Right atrium auricular region (tissue), 2 donors: ENCODE measurements at regions not wholly inside any gene's neighbourhood (a gene's known extent, or its start where the extent isn't known, plus 50 kb on each side); places are given as distances from the start of the nearest gene placed in this dataset.

Experiments used
- DNase-seq: peaks from one replicate; pipeline ENCODE4 v3.0.0-alpha.2; 2019; ENCODE audit warnings: low spot score
- H3K27ac ChIP-seq, 2 donors: fragments of 200-600 bp; sonication (generic); 1 replicate in 1 of 2; 2 replicates in 1 of 2; pipeline ENCODE4 v1.5.1; 2016 to 2019
- H3K27me3 ChIP-seq, 2 donors: fragments of 200-600 bp; sonication (generic); one replicate each; pipeline versions ENCODE4 v1.5.1 to v1.6.0; 2017 to 2019
- H3K36me3 ChIP-seq: fragments of 200-600 bp; sonication (generic); one replicate; pipeline ENCODE4 v1.5.1; 2016
- H3K4me1 ChIP-seq, 2 donors: fragments of 200-600 bp; sonication (generic); one replicate each; pipeline versions ENCODE4 v1.5.1 to v1.6.0; 2017 to 2019
- H3K4me3 ChIP-seq, 2 donors: fragments of 200-600 bp; sonication (generic); 1 replicate in 1 of 2; 2 replicates in 1 of 2; pipeline ENCODE4 v1.5.1; 2017 to 2019; ENCODE audit warnings: mild to moderate bottlenecking in 1 of 2, moderate library complexity in 1 of 2
- H3K9me3 ChIP-seq, 2 donors: fragments of 200-600 bp; sonication (generic); one replicate each; pipeline ENCODE4 v1.5.1; 2019
- CTCF ChIP-seq, 2 donors: fragments of 200-600 bp; sonication (generic); IDR thresholded peaks; one replicate each; pipeline ENCODE4 v1.5.1; 2019; ENCODE audit warnings: antibody characterized with exemption in 2 of 2
- microRNA-seq, 2 donors: library from miRNA; unstranded; fragments of <30 nt; microRNA quantifications; one replicate each; pipeline ENCODE4, GENCODE V29; 2016 to 2017; ENCODE audit warnings: borderline number of aligned reads in 2 of 2, borderline replicate concordance in 1 of 2

GRCh38 chr16:77133706-77134105 lies 57.3 kb upstream of the MON1B start:
- Histone ChIP-seq H3K36me3 (no peaks in the 10 kb centered on the region), H3K4me3 (no peak overlapping the region), H3K9me3 (no peaks in the 10 kb centered on the region), H3K27ac (no peak overlapping the region), H3K4me1 (no peaks in the 10 kb centered on the region), H3K27me3 (no peaks in the 10 kb centered on the region)
- TF ChIP-seq CTCF (IDR thresholded peaks at IDR 0.05): no peak
- no peak for DNase-seq

DNA sequence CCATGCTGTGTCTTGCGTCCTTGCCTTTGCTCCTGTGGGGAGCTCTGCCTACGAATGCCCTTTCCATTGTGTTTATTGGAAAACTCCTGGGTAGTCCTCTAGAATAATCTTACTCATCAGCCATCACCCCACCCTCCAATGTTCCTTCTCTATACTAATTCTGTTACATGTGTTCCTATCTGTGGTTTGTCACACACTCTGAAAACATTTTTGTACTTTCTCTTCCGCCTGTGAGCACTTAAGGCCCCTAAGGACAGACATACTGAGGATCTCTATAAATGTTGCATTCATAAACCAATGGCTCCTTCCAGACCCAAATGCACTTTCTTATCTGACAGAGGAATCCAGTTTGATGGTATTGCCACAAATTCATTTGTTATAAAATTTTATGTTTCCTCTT lies 53.9 kb upstream of the MON1B start:
- Histone ChIP-seq H3K36me3 (no peaks in the 10 kb centered on the region), H3K4me1 (no peaks in the 10 kb centered on the region), H3K27ac (no peak overlapping the region), H3K4me3 (no peak overlapping the region), H3K9me3 (no peaks in the 10 kb centered on the region), H3K27me3 (no peaks in the 10 kb centered on the region)
- no peak for DNase-seq
- TF ChIP-seq CTCF (IDR thresholded peaks at IDR 0.05): no peak

Small RNAs in the stretch of these regions (microRNA-seq; reads per million reads assigned to microRNA genes)
- 0 reads per million in 2 donors for gene MIR4719
